Left ventricle myocardium inferior (tissue), 1 donor: ENCODE measurements at regions not wholly inside any gene's neighbourhood (a gene's known extent, or its start where the extent isn't known, plus 50 kb on each side); places are given as distances from the start of the nearest gene placed in this dataset.

Experiments
- DNase-seq: peaks from one replicate; pipeline ENCODE4 v3.0.0-alpha.2; 2020
- H3K27ac ChIP-seq: fragments of 200-600 bp; replicated peaks from 2 replicates; pipeline ENCODE4 v1.8.0; 2021
- H3K27me3 ChIP-seq: fragments of 200-600 bp; 2 replicates; pipeline ENCODE4 v1.8.0; 2021; ENCODE audit warnings: low read depth
- H3K36me3 ChIP-seq: fragments of 200-600 bp; 2 replicates; pipeline ENCODE4 v1.8.0; 2021
- H3K4me1 ChIP-seq: fragments of 200-600 bp; 2 replicates; pipeline ENCODE4 v1.8.0; 2021
- H3K4me3 ChIP-seq: fragments of 200-600 bp; 2 replicates; pipeline ENCODE4 v1.8.0; 2021; ENCODE audit warnings: mild to moderate bottlenecking, moderate library complexity
- H3K9me3 ChIP-seq: fragments of 200-600 bp; replicated peaks from 2 replicates; pipeline ENCODE4 v1.8.0; 2021
- intact Hi-C: fragments of 100-400 bp; cut with micrococcal nuclease; formaldehyde crosslinking; loops from one replicate; pipeline ENCODE4 v1.11.0; 2022
- TF ChIP-seq, protein P1 (sequence below): fragments of 200-600 bp; IDR thresholded peaks from 2 replicates; pipeline ENCODE4 v1.8.0; 2021; ENCODE audit warnings: antibody characterized with exemption, mild to moderate bottlenecking, borderline replicate concordance
- donor health status: DM: no; HTN: yes; CAD: no; lungs with severe emphysema.

DNA sequence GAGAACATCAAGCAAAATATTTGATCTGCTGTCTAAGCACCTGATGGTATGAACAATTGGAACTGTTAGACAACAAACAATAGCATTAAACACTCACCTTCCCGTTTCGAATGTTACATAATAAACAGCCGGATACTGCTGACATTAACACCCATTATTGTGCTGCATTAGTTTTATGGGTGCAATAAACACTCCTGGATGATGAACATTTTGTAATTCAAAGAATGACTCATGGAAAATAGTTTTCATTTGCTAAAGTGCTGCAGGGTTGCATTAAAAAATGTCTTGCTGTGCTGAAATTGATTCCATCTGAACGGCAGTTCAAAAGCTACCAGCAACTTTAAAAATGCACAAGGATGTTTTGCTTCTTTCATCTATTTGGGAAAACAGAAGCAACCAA lies 100.8 kb upstream of the SORBS2 start:
- no peak for DNase-seq
- H3K9me3 ChIP-seq, result no peaks in the 10 kb centered on the region
- TF ChIP-seq, protein P1, sequence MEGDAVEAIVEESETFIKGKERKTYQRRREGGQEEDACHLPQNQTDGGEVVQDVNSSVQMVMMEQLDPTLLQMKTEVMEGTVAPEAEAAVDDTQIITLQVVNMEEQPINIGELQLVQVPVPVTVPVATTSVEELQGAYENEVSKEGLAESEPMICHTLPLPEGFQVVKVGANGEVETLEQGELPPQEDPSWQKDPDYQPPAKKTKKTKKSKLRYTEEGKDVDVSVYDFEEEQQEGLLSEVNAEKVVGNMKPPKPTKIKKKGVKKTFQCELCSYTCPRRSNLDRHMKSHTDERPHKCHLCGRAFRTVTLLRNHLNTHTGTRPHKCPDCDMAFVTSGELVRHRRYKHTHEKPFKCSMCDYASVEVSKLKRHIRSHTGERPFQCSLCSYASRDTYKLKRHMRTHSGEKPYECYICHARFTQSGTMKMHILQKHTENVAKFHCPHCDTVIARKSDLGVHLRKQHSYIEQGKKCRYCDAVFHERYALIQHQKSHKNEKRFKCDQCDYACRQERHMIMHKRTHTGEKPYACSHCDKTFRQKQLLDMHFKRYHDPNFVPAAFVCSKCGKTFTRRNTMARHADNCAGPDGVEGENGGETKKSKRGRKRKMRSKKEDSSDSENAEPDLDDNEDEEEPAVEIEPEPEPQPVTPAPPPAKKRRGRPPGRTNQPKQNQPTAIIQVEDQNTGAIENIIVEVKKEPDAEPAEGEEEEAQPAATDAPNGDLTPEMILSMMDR, result no peak
- H3K4me1 ChIP-seq, result no peaks in the 10 kb centered on the region
- H3K4me3 ChIP-seq, result no peak overlapping the region
- H3K36me3 ChIP-seq, result no peaks in the 10 kb centered on the region
- H3K27me3 ChIP-seq, result no peaks in the 10 kb centered on the region
- intact Hi-C loops, result no loop called here
- H3K27ac ChIP-seq, result no peak overlapping the region

DNA sequence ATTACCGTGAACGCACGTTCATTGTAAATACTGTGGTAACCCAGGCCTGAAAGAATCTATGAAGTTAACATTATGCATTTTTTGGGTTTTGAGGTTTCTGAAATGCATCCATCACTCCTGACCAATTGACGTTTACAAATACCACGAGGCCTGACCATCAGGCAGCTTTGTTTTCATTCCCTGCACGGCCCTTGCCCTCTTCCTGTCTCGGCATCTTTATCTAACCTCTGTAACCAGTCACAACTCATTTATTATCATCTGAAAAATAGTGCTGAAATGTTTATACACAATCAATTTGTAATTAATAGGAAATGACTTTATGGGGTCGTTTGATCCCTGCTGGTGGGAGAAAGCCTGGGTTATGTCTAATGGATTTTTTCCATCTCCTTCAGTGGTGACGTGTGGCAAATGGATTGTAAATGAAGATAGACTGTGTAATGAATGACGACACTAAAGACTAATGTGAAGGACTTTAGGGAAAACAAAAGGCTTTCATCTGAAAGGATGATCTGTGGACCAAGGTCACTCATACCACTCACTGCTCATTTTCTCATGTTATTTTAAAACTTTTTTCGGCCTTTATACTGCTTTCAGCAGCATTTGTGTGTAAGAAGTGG lies 102.7 kb upstream of the SORBS2 start:
- H3K9me3 ChIP-seq, result no peaks in the 10 kb centered on the region
- intact Hi-C loops, result no loop called here
- H3K4me1 ChIP-seq, result no peaks in the 10 kb centered on the region
- no peak overlapping the region for H3K27ac ChIP-seq
- no peaks in the 10 kb centered on the region for H3K36me3 ChIP-seq
- H3K4me3 ChIP-seq, result no peak overlapping the region
- TF ChIP-seq, protein P1, result no peak
- H3K27me3 ChIP-seq, result no peaks in the 10 kb centered on the region
- no peak for DNase-seq

DNA sequence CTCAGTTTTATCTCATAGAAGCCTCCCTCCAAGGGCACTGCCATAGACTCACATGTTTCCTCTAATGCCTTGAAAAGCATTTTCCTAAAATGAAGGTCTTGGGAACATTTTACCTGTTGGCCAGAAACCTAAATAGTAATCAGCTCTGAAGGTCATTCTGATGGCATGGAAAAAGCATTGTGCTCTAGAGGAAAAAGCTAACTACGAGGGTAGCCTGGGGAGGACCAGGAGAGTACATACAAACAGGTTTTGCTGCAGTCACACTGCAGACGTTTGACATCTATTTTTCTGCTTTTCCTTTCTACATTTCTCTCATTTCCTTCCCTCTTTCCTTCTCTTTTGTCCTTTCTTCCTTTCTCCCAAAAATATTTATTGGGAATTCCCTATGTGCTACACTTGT lies 103.3 kb upstream of the SORBS2 start:
- Histone ChIP-seq H3K27me3 (no peaks in the 10 kb centered on the region), H3K4me1 (no peaks in the 10 kb centered on the region), H3K9me3 (no peaks in the 10 kb centered on the region), H3K27ac (no peak overlapping the region), H3K4me3 (no peak overlapping the region), H3K36me3 (no peaks in the 10 kb centered on the region)
- TF ChIP-seq, protein P1, result no peak
- DNase-seq, result no peak
- intact Hi-C loops, result no loop called here

DNA sequence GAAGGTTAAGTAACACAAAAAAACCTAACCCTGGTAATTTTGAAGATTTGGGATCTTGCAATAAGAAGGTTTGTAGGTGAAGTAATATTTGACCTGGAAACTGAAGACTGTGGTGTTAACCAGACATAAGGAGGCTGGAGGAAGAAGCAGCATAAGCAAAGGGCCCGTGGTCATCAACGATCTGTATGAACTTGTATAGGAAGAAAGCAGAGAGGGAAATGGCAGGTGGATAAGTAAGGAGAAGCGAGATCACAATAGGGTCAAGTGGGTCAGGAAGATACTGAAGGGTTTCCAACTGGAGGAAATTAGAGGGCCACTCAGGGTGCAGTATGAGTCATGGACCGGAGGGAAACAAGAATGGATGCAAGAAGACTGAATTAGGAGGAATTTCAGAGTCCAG lies 103.8 kb upstream of the SORBS2 start:
- no peak for DNase-seq
- Histone ChIP-seq H3K27ac (no peak overlapping the region), H3K9me3 (no peaks in the 10 kb centered on the region), H3K4me3 (no peak overlapping the region), H3K27me3 (no peaks in the 10 kb centered on the region), H3K36me3 (no peaks in the 10 kb centered on the region), H3K4me1 (peaks cover 1% of the 10 kb centered on the region)
- intact Hi-C loops, result no loop called here
- TF ChIP-seq, protein P1, result no peak

DNA sequence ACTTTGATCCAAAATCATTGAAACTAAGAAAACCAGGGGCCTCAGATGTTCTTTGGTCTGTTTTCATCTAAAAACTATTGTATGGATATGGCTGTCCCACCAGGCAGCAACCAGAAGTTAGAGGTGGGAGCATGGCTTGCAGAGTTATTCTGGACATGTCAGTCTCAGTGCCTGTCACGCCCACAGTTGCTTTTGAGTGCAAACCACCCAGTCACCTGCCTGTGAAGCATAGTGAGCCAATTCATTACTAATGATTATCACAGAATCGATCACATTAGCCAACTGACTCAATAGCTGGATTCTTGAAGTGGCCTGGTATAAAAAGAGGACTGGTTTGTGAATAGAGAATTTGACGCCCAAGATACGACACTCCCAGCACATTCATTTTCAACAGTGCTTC lies 104.2 kb upstream of the SORBS2 start:
- H3K4me3 ChIP-seq, result no peak overlapping the region
- intact Hi-C loops, result no loop called here
- no peak overlapping the region for H3K27ac ChIP-seq
- DNase-seq, result no peak
- peaks cover 5% of the 10 kb centered on the region for H3K4me1 ChIP-seq
- H3K36me3 ChIP-seq, result no peaks in the 10 kb centered on the region
- no peaks in the 10 kb centered on the region for H3K9me3 ChIP-seq
- H3K27me3 ChIP-seq, result no peaks in the 10 kb centered on the region
- TF ChIP-seq, protein P1, result no peak

DNA sequence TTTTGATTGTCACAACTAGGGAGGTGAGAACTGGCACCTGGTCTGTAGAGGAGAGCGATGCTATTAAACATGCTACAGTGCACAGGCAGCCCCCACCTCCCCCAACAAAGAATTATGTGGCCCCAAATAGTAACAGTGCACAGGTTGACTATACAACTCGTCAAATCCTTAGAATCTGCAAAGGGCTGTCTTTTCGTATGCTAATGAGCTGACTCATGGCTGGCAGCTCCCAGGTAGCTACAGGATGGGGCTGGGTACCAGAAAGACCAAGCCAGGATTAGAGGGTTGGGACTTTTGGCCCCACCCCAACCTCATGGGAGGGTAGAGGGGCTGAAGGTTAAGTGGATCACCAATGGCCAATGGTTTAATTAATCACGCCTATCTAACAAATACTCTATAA lies 104.7 kb upstream of the SORBS2 start:
- no peaks in the 10 kb centered on the region for H3K9me3 ChIP-seq
- intact Hi-C loops, result no loop called here
- H3K4me1 ChIP-seq, result peaks cover 8% of the 10 kb centered on the region
- H3K27ac ChIP-seq, result no peak overlapping the region
- no peak for DNase-seq
- no peak overlapping the region for H3K4me3 ChIP-seq
- TF ChIP-seq, protein P1, result no peak
- no peaks in the 10 kb centered on the region for H3K36me3 ChIP-seq
- H3K27me3 ChIP-seq, result no peaks in the 10 kb centered on the region
